GOT3 (cell line): ENCODE measurements at regions not wholly inside any gene's neighbourhood (a gene's known extent, or its start where the extent isn't known, plus 50 kb on each side); places are given as distances from the start of the nearest gene placed in this dataset.
"Not testable (repeated sequence)": the region's sequence is repeated elsewhere in the genome, so short reads cannot be mapped to it uniquely, and the experiment has no call there.

Experiments
- DNase-seq: peaks from one replicate; lab custom pipeline; 2025; ENCODE audit warnings: mixed read lengths; lab: John Stamatoyannopoulos, UW

GRCh38 chr1:120941066-120941465 lies 51.5 kb downstream of the PPIAL4A start:
- not testable (repeated sequence) for DNase-seq

DNA sequence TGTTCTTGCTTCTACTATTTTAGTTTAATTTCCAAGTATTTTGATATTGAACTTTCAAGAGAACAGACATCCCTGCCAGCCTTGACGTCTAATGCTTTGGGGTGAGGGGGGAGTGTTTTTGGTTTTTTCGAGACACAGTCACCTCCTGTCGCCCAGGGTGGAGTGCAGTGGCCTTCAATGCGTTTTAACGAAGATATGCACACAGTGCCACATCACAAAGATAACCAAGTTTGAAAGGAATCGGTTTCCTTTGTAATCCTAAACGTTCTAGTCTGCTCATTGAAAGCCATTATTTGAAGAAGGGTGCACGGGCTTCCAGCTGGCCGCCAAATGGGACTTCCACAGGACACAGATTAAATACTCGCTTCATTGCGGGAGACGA lies 52.3 kb downstream of the PPIAL4A start:
- not testable (repeated sequence) for DNase-seq

- DNase-seq, result peak; percentile 1
Measured at GRCh38 chr1:120942218-120942944, 52.8 kb downstream of the PPIAL4A start.

DNA sequence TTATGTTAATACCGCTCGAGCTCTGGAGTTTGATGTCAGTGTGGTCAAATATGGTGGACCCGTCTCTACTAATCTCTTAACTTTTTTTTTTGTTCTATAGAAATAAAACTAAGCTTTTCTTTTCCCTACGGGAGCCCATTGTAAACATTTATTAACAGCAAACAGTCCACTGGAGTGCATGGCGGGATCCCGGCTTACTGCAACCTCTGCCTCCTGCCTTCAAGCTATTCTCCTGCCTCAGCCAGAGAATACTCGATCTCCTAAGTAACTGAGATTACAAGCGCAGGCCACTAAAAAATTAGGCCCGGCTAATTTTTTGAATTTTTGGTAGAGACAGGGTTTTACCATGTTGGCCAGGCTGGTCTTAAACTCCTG lies 53.4 kb downstream of the PPIAL4A start:
- DNase-seq, result not testable (repeated sequence)

DNA sequence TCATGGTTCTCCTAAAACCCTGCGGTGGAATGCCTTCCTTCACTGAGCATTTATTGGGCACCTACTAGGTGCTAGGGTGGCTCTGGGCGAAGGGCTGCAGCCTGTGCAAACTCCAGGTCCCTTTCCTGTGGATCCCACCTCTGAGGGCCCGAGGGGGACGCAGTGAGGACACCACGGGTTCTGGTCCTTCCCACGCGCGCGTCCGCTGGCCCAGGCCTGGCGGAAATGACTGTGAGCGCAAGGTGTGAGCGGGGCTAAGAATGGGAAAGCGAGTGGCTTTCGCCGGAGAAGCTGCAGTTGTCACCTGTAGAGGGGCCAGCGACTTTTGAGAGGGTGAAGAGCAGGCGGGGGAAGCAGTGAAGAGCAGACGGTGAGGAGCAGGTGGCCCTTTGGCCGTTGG lies 55.1 kb downstream of the PPIAL4A start:
- DNase-seq, result not testable (repeated sequence)

DNA sequence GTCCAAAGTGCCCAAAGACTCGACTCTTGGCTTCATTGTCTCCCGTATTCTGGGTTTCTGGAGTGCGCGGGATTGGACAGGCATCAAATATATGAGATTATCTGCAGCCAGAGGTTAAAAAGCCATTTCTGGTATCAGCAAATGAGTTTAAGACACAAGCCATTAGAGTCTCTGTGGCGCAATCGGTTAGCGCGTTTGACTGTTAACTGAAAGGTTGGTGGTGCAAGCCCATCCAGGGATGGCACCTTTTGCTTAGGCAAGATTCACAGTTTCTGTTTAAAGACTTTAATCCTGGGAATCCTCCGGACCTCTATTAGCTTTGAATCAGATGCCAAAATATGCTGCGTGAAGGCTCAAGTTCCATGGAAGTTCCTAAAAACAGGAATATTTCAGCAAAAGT lies 55.6 kb downstream of the PPIAL4A start:
- not testable (repeated sequence) for DNase-seq

DNA sequence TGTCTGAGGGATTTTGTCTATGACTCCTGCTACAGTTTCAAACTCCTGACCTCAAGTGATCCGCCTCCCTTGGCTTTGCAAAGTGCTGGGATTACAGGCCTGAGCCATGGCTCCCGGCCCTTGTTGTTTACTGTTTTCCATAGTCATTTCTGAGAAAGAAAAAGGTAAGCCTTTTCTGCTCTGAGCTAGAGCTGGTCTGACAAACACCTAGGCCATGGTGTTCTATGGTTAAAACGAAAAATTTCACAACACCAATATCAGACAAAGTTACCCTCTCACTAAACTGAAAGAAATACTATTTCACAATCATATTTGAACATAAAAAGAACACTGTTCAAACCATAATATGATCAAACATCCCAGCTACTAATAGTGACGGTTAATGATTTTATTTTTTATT lies 57.5 kb downstream of the PPIAL4A start:
- DNase-seq, result not testable (repeated sequence)

DNA sequence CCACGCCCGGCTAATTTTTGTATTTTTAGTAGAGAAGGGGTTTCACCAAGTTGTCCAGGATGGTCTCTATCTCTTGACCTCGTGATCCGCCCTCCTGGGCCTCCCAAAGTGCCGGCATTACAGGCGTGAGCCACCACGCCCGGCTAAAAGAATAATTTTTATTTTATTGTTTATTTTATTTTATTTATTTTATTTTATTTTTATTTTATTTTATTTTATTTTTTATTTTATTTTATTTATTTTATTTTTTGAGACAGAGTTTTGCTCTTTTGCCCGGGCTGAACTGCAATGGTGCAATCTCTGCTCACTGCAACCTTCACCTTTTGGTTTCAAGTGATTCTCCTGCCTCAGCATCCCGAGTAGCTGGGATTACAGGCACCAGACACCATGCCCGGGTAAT lies 60.2 kb downstream of the PPIAL4A start:
- not testable (repeated sequence) for DNase-seq

DNA sequence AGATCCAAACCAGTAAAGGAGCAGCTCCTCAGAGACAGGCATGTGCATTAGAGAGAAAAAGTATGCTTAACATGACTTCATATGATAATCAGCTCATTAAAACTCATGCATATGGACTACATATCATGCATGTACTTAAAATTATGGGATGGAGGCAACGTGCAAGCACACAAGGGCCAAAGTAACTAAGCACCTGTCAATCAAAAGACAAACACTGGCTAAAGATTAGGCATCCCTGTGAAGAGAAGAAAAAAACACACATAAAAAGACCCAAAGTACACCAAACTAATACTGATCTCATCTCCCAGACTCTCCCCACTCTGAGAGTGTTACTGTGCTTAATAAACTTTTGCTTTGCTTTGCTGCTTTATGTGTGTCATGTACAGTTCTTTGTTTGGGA lies 61.1 kb downstream of the PPIAL4A start:
- not testable (repeated sequence) for DNase-seq

DNA sequence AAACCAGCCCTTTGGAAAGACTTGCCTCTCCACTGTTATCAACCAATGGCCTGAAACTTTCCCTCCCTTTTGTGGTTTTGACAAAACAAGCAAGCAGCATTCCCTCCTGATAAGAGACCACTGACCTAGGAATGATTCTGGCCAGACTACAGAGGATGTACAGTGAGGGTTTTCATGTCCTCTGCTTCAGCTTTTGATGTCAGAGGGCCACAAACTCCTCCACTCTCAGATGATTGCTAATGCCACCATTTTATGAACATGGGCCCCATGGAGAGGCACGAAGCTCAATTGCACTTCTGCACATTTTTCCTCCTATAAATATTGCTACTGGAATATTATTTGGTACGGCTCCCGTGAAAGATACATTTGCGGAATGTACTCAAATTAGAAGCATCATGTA lies 61.5 kb downstream of the PPIAL4A start:
- not testable (repeated sequence) for DNase-seq

DNA sequence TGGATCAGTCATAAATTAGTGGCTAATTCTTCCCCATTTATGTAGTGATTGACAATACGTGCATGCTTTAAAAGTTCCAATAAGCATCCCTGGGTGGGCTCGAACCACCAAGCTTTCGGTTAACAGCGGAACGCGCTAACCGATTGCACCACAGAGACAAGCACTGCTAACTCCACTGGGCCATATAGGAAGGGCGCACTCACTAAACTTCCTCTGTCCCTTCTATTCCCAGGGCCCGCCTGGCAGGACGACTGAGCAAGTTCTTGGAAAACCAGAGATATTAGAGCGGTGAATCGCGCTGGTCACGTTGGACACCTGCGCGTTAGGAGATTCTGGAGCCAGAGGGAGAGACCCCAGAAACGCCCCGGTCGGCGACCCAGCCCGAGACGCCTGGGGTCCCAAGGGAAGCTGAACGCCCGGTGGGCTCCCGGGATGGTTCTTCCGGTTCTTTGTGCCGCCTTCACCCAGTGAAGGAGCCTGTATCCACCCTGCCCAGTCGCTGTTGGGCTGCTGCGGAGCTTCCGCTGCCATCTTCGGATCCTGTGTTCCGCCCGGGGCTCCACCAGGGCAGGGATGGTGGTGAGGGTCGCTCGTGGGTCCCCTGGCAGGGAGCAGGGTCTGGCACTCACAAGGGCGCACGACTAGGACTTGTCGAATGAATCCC lies 62.8 kb downstream of the PPIAL4A start:
- DNase-seq, result not testable (repeated sequence)

- DNase-seq, result not testable (repeated sequence)
Measured at GRCh38 chr1:120952871-120953265, 63.3 kb downstream of the PPIAL4A start.

DNA sequence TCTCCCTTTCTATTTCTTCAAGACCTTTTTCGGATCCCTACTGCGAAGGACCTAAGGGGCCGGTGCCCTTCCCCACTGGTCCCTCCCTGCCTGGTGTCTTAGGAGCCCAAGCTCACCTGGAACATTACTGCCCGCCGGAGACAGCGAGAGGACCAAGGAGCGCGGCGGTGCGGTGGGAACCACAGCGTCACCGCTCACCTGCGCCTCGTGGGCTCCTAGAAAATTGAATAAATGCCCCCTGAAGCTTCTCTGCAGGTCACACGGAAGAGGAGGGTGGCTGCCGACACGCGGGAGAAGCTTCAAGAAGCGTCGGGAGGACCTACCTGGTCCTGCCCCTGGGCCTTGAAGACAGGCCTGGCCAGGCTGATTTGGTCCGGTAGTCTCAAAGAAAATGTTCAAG lies 65.2 kb downstream of the PPIAL4A start:
- DNase-seq, result no peak

- DNase-seq, result not testable (repeated sequence)
Measured at GRCh38 chr1:120955961-120956360, 66.4 kb downstream of the PPIAL4A start.

GRCh38 chr1:120966018-120966417 lies 76.4 kb downstream of the PPIAL4A start:
- not testable (repeated sequence) for DNase-seq

- not testable (repeated sequence) for DNase-seq
Measured at GRCh38 chr1:120972863-120973262, 83.3 kb downstream of the PPIAL4A start.

GRCh38 chr1:120973836-120974235 lies 84.3 kb downstream of the PPIAL4A start:
- DNase-seq, result not testable (repeated sequence)

DNA sequence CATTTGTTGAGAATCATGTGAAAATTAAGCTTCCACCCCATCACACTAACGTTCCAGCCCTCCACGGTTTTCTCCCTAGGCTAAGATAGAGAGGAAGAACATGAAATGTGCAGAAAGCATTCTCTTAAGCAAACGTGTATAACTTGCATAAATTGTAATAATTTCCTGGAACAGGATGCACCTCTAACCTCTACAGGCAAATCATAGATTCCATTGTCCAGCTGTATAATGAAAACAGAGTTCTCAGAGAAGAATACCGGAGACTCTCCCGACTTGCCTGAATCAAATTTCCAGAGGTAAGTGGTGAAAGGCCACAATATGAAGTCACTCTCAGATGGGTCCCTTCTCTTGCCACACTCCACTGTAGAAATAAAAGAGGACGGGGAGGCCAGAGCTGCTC lies 87.7 kb downstream of the PPIAL4A start:
- DNase-seq, result not testable (repeated sequence)

GRCh38 chr1:120981489-120982094 lies 92.0 kb downstream of the PPIAL4A start:
- not testable (repeated sequence) for DNase-seq

GRCh38 chr1:120994614-120995013 lies 105.0 kb downstream of the PPIAL4A start:
- not testable (repeated sequence) for DNase-seq

- DNase-seq, result not testable (repeated sequence)
Measured at GRCh38 chr1:120995025-120995424, 105.5 kb downstream of the PPIAL4A start.

DNA sequence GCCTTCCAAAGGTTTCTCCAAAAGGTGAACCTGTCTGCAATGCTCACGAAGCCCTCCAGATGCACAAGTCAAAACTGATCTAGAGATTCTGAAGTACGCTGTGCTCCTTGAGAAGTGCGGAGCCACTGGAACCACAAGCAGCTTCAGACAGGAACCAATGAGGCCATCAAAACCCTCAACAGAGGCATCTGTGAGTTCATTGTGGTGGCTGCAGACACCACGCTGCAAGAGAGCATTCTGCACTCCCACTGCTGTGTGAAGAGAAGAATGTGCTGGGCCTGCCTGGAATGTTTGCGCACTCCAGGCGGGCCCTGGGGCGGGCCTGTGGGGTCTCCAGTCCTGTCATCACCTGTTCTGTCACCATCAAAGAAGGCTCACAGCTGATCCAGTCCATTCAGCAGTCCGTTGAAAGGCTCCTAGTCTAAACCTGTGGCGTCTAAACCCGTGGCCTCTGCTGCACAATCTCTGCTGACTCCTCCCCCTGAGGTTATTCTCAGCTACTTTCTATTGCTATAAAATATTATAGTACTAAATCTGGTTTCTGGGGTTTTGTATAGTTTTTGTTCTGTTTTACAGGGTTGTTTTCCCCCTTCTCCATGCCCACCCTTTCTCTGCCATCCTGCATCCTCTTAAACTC lies 111.6 kb downstream of the PPIAL4A start:
- DNase-seq, result not testable (repeated sequence)
